Activated naive CD4-positive, alpha-beta T cell treated with anti-CD3 and anti-CD28 coated beads for 36 hours (primary cell): ENCODE measurements at regions not wholly inside any gene's neighbourhood (a gene's known extent, or its start where the extent isn't known, plus 50 kb on each side); places are given as distances from the start of the nearest gene placed in this dataset.

Experiments used
- CTCF ChIA-PET: fragments of 350-600 bp; sonication (Branson Sonifier 250); formaldehyde crosslinking; loops from one replicate; lab custom pipeline; 2021; ENCODE audit warnings: antibody characterized with exemption; lab: Charles Lee
- DNase-seq: peaks from one replicate; pipeline ENCODE4 v3.0.0-alpha.2; 2020
- H3K27ac Mint-ChIP-seq: one replicate; pipeline ENCODE4 v1.8.0; 2021; ENCODE audit warnings: mild to moderate bottlenecking, mixed read lengths
- H3K27me3 Mint-ChIP-seq: one replicate; pipeline ENCODE4 v1.8.0; 2021; ENCODE audit warnings: low read depth, mixed read lengths
- H3K36me3 Mint-ChIP-seq: one replicate; pipeline ENCODE4 v1.8.0; 2021; ENCODE audit warnings: low read depth, mixed read lengths
- H3K4me1 Mint-ChIP-seq: one replicate; pipeline ENCODE4 v1.8.0; 2021; ENCODE audit warnings: low read depth, mixed read lengths
- H3K4me3 Mint-ChIP-seq: one replicate; pipeline ENCODE4 v1.8.0; 2021; ENCODE audit warnings: mild to moderate bottlenecking, moderate library complexity, mixed read lengths
- H3K9me3 Mint-ChIP-seq: one replicate; pipeline ENCODE4 v1.8.0; 2021; ENCODE audit warnings: mixed read lengths
- intact Hi-C: fragments of 100-400 bp; cut with micrococcal nuclease; formaldehyde crosslinking; loops from one replicate; pipeline ENCODE4 v1.15.1; 2023

DNA sequence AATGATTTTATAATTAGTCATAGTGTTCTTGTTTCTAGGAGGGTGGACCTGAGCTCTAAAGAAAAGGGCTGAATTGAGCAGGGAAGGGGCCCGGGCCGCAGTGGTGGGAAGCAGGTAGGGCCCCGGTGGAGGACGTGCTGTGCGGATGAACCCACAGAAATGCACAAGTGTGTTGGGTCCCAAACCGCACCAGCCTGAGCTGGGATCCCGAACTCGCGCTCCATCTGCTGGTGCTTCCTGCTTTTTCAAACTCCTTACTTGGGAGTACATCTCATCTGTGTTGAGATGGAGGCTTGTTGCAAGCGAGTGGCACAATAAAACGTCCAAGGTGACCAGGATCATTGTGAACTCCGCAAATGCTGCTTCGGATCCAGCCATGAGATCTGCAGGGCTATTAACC is 244.8 kb upstream of the IGF1R start:
- Mint-ChIP-seq H3K27me3 (no peaks in the 10 kb centered on the region), H3K9me3 (no peaks in the 10 kb centered on the region), H3K27ac (no peak overlapping the region), H3K36me3 (no peaks in the 10 kb centered on the region), H3K4me1 (no peaks in the 10 kb centered on the region), H3K4me3 (no peak overlapping the region)
- no peak for DNase-seq
- intact Hi-C loops, result no loop called here
- CTCF ChIA-PET, result interaction anchor here (0.6 kb wide), 1 partner anchor 15 kb away, joined by 3 read pairs; no protein-coding TSS in a partner anchor

DNA sequence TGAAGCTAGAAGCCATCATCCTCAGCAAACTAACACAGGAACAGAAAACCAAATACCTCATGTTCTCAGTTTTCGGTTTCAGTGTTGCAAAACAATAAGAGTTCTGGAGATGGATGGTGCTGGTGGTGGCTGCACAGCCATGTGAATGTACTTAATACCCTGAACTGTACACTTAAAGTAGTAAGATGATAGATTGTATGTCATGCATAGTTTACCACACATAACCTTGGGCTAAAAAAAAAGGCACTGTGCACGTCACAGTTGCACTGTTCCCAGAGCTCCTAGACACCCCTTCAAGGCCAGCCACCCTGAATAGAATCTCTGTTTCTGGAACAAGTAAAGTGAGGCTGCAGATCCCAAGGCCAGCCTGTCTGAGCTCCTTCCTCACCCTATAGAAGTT is 243.3 kb upstream of the IGF1R start:
- intact Hi-C loops, result no loop called here
- Mint-ChIP-seq H3K27me3 (no peaks in the 10 kb centered on the region), H3K4me3 (no peak overlapping the region), H3K27ac (no peak overlapping the region), H3K36me3 (no peaks in the 10 kb centered on the region), H3K9me3 (no peaks in the 10 kb centered on the region), H3K4me1 (no peaks in the 10 kb centered on the region)
- CTCF ChIA-PET, result no interaction called here
- DNase-seq, result no peak

DNA sequence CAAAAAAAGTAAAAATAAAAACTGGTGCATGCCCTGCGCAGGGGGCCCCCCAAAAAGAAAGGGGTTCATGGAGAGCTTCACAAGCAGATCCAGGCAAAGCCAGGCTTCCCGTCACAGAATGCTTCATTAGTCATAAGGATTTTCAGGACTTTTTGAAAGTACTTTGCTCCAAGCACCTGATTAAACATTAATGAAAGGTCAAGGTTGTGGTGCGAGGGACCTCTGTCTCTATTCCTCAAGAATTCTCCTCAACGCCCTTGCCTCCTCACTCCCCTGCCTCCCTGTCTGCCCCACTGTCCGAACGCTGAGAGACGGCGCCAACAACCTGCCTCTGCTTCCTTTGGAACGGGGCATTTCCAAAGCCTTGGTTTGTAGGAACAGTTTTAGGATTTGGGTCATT is 240.1 kb upstream of the IGF1R start:
- Mint-ChIP-seq H3K36me3 (no peaks in the 10 kb centered on the region), H3K4me3 (no peak overlapping the region), H3K4me1 (no peaks in the 10 kb centered on the region), H3K27me3 (peaks cover 3% of the 10 kb centered on the region), H3K9me3 (peaks cover 3% of the 10 kb centered on the region), H3K27ac (no peak overlapping the region)
- DNase-seq, result no peak
- CTCF ChIA-PET, result no interaction called here
- intact Hi-C loops, result no loop called here

DNA sequence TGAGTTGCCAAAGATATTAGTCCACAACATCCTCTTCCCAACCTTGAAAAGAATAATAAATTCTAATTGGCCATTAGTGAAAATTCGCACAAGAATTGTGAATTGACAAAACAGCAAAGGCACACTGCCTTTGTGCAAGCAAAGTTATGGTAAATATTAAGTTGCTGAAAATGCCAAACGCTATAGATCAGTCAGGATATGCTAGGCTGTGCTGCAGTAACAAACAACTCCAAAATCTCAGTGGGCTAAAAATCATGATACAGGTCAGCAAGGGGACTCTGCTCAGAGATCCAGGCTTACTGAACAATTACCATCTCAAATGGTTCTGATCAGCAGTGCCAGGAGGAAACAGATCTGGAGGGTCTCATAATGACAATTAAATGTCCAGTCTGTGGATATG is 238.0 kb upstream of the IGF1R start:
- CTCF ChIA-PET, result no interaction called here
- no peaks in the 10 kb centered on the region for H3K36me3 Mint-ChIP-seq
- no peak for DNase-seq
- H3K4me3 Mint-ChIP-seq, result no peak overlapping the region
- no peaks in the 10 kb centered on the region for H3K4me1 Mint-ChIP-seq
- H3K9me3 Mint-ChIP-seq, result peaks cover 3% of the 10 kb centered on the region
- intact Hi-C loops, result no loop called here
- no peak overlapping the region for H3K27ac Mint-ChIP-seq
- H3K27me3 Mint-ChIP-seq, result peaks cover 3% of the 10 kb centered on the region

GRCh38 chr15:98412852-98413251 is 235.5 kb upstream of the IGF1R start:
- Mint-ChIP-seq H3K4me1 (no peaks in the 10 kb centered on the region), H3K4me3 (no peak overlapping the region), H3K27me3 (peaks cover 16% of the 10 kb centered on the region), H3K36me3 (no peaks in the 10 kb centered on the region), H3K9me3 (peaks cover 3% of the 10 kb centered on the region), H3K27ac (no peak overlapping the region)
- no peak for DNase-seq
- intact Hi-C loops, result no loop called here
- CTCF ChIA-PET, result interaction anchor here (0.7 kb wide), 1 partner anchor 19 kb away, joined by 3 read pairs; no protein-coding TSS in a partner anchor

DNA sequence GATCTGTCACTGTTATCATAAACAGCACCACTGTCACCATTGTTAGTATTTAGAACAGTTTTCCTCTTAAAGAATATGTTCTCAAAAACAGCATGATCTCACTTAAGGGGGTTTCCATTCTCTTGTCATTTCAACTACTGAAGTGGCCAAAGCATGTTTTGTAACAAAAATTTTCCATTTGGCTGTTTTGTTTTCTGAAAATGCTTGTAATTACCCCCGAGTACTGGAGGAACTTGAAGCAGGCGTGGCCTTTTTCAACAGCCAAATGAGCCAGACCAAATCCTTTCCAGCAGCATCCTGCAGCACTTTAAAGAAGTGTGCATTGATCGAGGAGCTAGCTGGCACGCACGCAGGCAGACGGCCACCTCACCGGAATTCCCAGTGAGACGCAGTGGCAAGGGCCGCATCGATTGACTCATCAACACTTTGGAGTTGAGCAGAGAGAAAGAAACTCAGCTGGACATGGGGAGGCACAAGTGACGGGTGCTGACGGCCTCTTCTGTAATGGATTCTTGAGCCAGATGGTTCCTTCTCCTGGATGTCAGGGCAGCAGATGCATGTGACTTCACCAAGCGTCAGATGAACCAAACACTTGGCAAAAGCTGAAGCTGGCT is 234.3 kb upstream of the IGF1R start:
- no peak for DNase-seq
- CTCF ChIA-PET, result interaction anchor here (0.7 kb wide), 1 partner anchor 90 kb away, joined by 3 read pairs; no protein-coding TSS in a partner anchor
- intact Hi-C loops, result no loop called here

DNA sequence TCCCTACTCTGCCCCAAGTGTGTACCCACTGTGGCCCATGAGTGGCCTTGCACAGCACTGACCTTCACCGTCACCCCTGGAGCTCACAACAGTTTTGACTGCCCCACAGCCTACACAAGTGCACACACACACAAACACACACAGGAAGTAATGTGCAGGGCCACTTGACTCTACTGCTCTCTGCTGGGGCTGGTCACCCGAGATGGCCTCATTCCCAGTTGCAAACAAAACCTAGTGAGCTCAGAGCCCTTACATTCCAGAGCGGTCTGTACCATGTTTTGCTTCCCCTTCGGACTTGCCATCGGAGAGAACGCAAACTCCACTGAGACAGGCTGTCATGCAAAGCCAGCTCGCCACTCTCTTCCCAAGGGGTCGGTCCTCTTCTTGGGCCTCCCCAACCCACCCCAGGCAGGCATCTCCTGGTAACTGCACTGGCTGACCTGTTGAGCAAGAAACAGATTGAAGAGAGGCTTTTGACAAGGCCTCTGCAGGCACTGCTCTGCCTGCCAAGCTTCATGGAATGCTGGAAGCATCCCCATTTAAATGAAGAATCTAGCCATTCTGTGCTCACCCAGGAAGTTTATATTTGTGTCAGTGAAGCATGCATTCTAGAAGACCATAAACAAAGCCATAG is 232.0 kb upstream of the IGF1R start:
- H3K4me1 Mint-ChIP-seq, result peaks cover 5% of the 10 kb centered on the region
- H3K4me3 Mint-ChIP-seq, result no peak overlapping the region
- DNase-seq, result no peak
- no peak overlapping the region for H3K27ac Mint-ChIP-seq
- intact Hi-C loops, result no loop called here
- peaks cover 38% of the 10 kb centered on the region for H3K27me3 Mint-ChIP-seq
- no peaks in the 10 kb centered on the region for H3K36me3 Mint-ChIP-seq
- CTCF ChIA-PET, result no interaction called here
- no peaks in the 10 kb centered on the region for H3K9me3 Mint-ChIP-seq

More for the DNA sequence above, 234.3 kb upstream of the IGF1R start:
- H3K4me1 Mint-ChIP-seq, result no peaks in the 10 kb centered on the region
- no peak overlapping the region for H3K4me3 Mint-ChIP-seq
- H3K9me3 Mint-ChIP-seq, result peaks cover 3% of the 10 kb centered on the region
- H3K27me3 Mint-ChIP-seq, result peaks cover 22% of the 10 kb centered on the region
- no peaks in the 10 kb centered on the region for H3K36me3 Mint-ChIP-seq
- H3K27ac Mint-ChIP-seq, result no peak overlapping the region

DNA sequence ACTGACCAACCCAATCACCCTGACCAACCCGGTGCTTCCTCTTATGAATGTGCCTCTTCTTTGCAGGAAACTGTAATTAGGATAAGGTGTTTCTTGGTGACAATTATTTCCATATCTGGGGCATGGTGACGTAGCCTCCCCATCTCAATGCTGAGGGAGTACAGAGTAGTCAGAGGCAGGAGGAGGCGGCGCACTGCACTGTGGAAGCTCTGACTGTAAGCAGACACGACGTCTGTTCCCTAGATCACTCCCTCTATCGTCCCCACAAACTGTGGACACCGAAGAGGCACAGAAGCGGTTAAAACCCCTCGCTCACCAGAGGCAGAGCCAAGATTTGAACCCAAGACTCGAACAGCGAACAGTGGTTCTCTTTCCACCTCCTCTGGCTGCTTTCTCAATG is 231.0 kb upstream of the IGF1R start:
- no peaks in the 10 kb centered on the region for H3K9me3 Mint-ChIP-seq
- H3K4me3 Mint-ChIP-seq, result no peak overlapping the region
- intact Hi-C loops, result no loop called here
- no peak overlapping the region for H3K27ac Mint-ChIP-seq
- DNase-seq, result no peak
- H3K27me3 Mint-ChIP-seq, result peaks cover 42% of the 10 kb centered on the region
- CTCF ChIA-PET, result interaction anchor here (1.2 kb wide), 1 partner anchor 25 kb away, joined by 3 read pairs; no protein-coding TSS in a partner anchor
- peaks cover 7% of the 10 kb centered on the region for H3K4me1 Mint-ChIP-seq
- H3K36me3 Mint-ChIP-seq, result no peaks in the 10 kb centered on the region

GRCh38 chr15:98418122-98418521 is 230.2 kb upstream of the IGF1R start:
- Mint-ChIP-seq H3K9me3 (no peaks in the 10 kb centered on the region), H3K27me3 (peaks cover 50% of the 10 kb centered on the region)

GRCh38 chr15:98419173-98419780 is 229.1 kb upstream of the IGF1R start:
- peaks cover 7% of the 10 kb centered on the region for H3K4me1 Mint-ChIP-seq
- CTCF ChIA-PET, result interaction anchor here (0.7 to 7.2 kb wide), 7 partner anchors 10 to 1162 kb away, joined by 3 to 66 read pairs (median 4); no protein-coding TSS in a partner anchor
- intact Hi-C loops, result no loop called here
- peaks cover 52% of the 10 kb centered on the region for H3K27me3 Mint-ChIP-seq
- H3K27ac Mint-ChIP-seq, result no peak overlapping the region
- no peak overlapping the region for H3K4me3 Mint-ChIP-seq
- DNase-seq, result no peak
- H3K36me3 Mint-ChIP-seq, result no peaks in the 10 kb centered on the region
- no peaks in the 10 kb centered on the region for H3K9me3 Mint-ChIP-seq

More at GRCh38 chr15:98418122-98418521, 230.2 kb upstream of the IGF1R start:
- Mint-ChIP-seq H3K4me3 (no peak overlapping the region), H3K4me1 (peaks cover 7% of the 10 kb centered on the region), H3K36me3 (no peaks in the 10 kb centered on the region), H3K27ac (no peak overlapping the region)
- intact Hi-C loops, result no loop called here
- CTCF ChIA-PET, result interaction anchor here (0.9 to 7.2 kb wide), 3 partner anchors 11 to 126 kb away, joined by 3 to 66 read pairs (median 9); no protein-coding TSS in a partner anchor
- no peak for DNase-seq

GRCh38 chr15:98420837-98421236 is 227.5 kb upstream of the IGF1R start:
- H3K4me3 Mint-ChIP-seq, result no peak overlapping the region
- H3K36me3 Mint-ChIP-seq, result no peaks in the 10 kb centered on the region

GRCh38 chr15:98421419-98422129 is 226.8 kb upstream of the IGF1R start:
- Mint-ChIP-seq H3K4me1 (peaks cover 7% of the 10 kb centered on the region), H3K4me3 (peak overlapping the region; percentile 6), H3K27ac (no peak overlapping the region), H3K9me3 (no peaks in the 10 kb centered on the region), H3K36me3 (no peaks in the 10 kb centered on the region), H3K27me3 (peaks cover 62% of the 10 kb centered on the region)
- intact Hi-C loops, result loop anchor here (1.0 to 5.0 kb wide), 3 partner anchors 110 to 517 kb away; no protein-coding TSS in a partner anchor
- peak; percentile 62 for DNase-seq
- CTCF ChIA-PET, result interaction anchor here (0.6 to 7.2 kb wide), 18 partner anchors 25 to 815 kb away, joined by 3 to 66 read pairs (median 4); no protein-coding TSS in a partner anchor

More at GRCh38 chr15:98420837-98421236, 227.5 kb upstream of the IGF1R start:
- Mint-ChIP-seq H3K27ac (no peak overlapping the region), H3K4me1 (peaks cover 7% of the 10 kb centered on the region), H3K9me3 (no peaks in the 10 kb centered on the region), H3K27me3 (peaks cover 63% of the 10 kb centered on the region)
- CTCF ChIA-PET, result interaction anchor here (1.0 to 7.2 kb wide), 6 partner anchors 9 to 128 kb away, joined by 3 to 66 read pairs (median 10); no protein-coding TSS in a partner anchor
- intact Hi-C loops, result loop anchor here (1.0 to 5.0 kb wide), 3 partner anchors 110 to 517 kb away; no protein-coding TSS in a partner anchor
- no peak for DNase-seq
